ENCODE measurements at regions not wholly inside any gene's neighbourhood (a gene's known extent, or its start where the extent isn't known, plus 50 kb on each side); places are given as distances from the start of the nearest gene placed in this dataset.
"Not testable (repeated sequence)": the region's sequence is repeated elsewhere in the genome, so short reads cannot be mapped to it uniquely, and the experiment has no call there.

- FAIRE-seq = no peak
Observed at GRCh38 chr18:14221689-14222088, 89.5 kb upstream of the ZNF519 start.

DNA sequence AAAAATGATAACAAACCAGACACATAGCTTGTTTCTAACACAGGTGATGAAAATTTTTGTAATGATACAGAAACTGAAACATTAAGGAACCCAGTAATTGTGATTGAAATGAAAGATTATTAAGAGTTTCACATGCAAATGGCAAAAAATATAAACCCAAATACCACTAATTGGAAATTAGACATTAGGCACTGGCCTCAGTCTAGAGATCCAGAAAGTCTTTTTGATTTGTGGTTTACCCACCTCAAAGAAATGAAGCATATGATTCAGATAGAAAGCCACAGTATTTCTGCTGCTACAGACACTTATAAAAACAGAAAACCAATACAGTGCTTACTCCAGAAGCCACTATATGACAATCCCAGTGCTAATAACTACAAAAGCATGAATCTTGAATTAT lies 83.7 kb upstream of the ZNF519 start:
- H3K27ac ChIP-seq (ENCODE audit: insufficient read depth, low read depth, low read length); FAIRE-seq; H3K4me3 ChIP-seq (replicated peaks in 1 of 3; ENCODE audit: insufficient read depth in 1 of 3, low read depth in 1 of 3, low read length in 3 of 3); H3K9ac ChIP-seq (replicated peaks; ENCODE audit: extremely low read depth, insufficient read depth, low read length); H3K36me3 ChIP-seq (ENCODE audit: control insufficient read depth in 2 of 2, extremely low read depth in 1 of 2, insufficient read depth in 2 of 2, low read length in 2 of 2); H4K20me1 ChIP-seq (replicated peaks; ENCODE audit: control insufficient read depth, extremely low read depth, insufficient read depth, low read length); H3K4me2 ChIP-seq (ENCODE audit: insufficient read depth, low read length); H3K79me2 ChIP-seq (ENCODE audit: control insufficient read depth, insufficient read depth, low read length); H3K27me3 ChIP-seq (ENCODE audit: control insufficient read depth in 2 of 2, insufficient read depth in 2 of 2, low read length in 2 of 2); DNase-seq (ENCODE audit: low read depth, low spot score); BruUV-seq (replicated peaks); POLR2A ChIA-PET; H3K9me1 ChIP-seq (replicated peaks; ENCODE audit: control insufficient read depth, extremely low read depth, insufficient read depth, low read length); H2AFZ ChIP-seq (ENCODE audit: low read depth, low read length); CTCF ChIA-PET; intact Hi-C loops (cut with micrococcal nuclease); H3K9me3 ChIP-seq (replicated peaks; ENCODE audit: control insufficient read depth, insufficient read depth, low read length); H3K4me1 ChIP-seq (ENCODE audit: control insufficient read depth, extremely low read depth, insufficient read depth, low read length); dilution Hi-C loops (cut with MboI; ENCODE audit: extremely low pct_ligation_motif_present, low sequenced_read_pairs): not testable (repeated sequence)

More at GRCh38 chr18:14221689-14222088, 89.5 kb upstream of the ZNF519 start:
- H3K79me2 ChIP-seq (ENCODE audit: control insufficient read depth, insufficient read depth, low read length) = no peaks in the 10 kb centered on the region
- H4K20me1 ChIP-seq (replicated peaks; ENCODE audit: control insufficient read depth, extremely low read depth, insufficient read depth, low read length) = no peaks in the 10 kb centered on the region
- ChIA-PET POLR2A (no interaction called here), CTCF (no interaction called here)
- intact Hi-C loops (cut with micrococcal nuclease) (no loop called here), dilution Hi-C loops (cut with MboI; ENCODE audit: extremely low pct_ligation_motif_present, low sequenced_read_pairs) (no loop called here)
- H3K4me3 ChIP-seq (replicated peaks in 1 of 3; ENCODE audit: insufficient read depth in 1 of 3, low read depth in 1 of 3, low read length in 3 of 3) = no peak overlapping the region
- TF ChIP-seq EZH2 (IDR thresholded peaks at IDR 0.05; ENCODE audit: borderline replicate concordance, low read depth, low read length, severe bottlenecking) = no peak
- TF ChIP-seq, protein P1, sequence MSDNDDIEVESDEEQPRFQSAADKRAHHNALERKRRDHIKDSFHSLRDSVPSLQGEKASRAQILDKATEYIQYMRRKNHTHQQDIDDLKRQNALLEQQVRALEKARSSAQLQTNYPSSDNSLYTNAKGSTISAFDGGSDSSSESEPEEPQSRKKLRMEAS (IDR thresholded peaks at IDR 0.05; ENCODE audit: insufficient read depth, insufficient read length) = no peak
- TF ChIP-seq GATA2 (IDR thresholded peaks at IDR 0.05; ENCODE audit: insufficient read depth, insufficient read length, low read depth, low read length) = no peak
- TF ChIP-seq MYC (IDR thresholded peaks at IDR 0.05; ENCODE audit: low read depth, low read length) = no peak
- TF ChIP-seq POLR2A (IDR thresholded peaks at IDR 0.05; ENCODE audit: low read depth, low read length) = no peak
- no peak for TF ChIP-seq FOS (IDR thresholded peaks at IDR 0.05; ENCODE audit: borderline replicate concordance, insufficient read depth, low read length)
- no peak for TF ChIP-seq CTCF (IDR thresholded peaks at IDR 0.05; ENCODE audit: extremely low read depth in 1 of 2, insufficient read depth in 1 of 2, low read depth in 1 of 2, low read length in 2 of 2)
- TF ChIP-seq POLR2AphosphoS5 (IDR thresholded peaks at IDR 0.05; ENCODE audit: insufficient read depth, low read depth, low read length) = no peak
- TF ChIP-seq JUN (IDR thresholded peaks at IDR 0.05; ENCODE audit: borderline replicate concordance, insufficient read depth, insufficient read length, low read depth) = no peak
- H3K9ac ChIP-seq (replicated peaks; ENCODE audit: extremely low read depth, insufficient read depth, low read length) = no peak overlapping the region
- no peaks in the 10 kb centered on the region for H3K9me1 ChIP-seq (replicated peaks; ENCODE audit: control insufficient read depth, extremely low read depth, insufficient read depth, low read length)
- H3K4me1 ChIP-seq (ENCODE audit: control insufficient read depth, extremely low read depth, insufficient read depth, low read length) = no peaks in the 10 kb centered on the region
- no peaks in the 10 kb centered on the region for H3K36me3 ChIP-seq (ENCODE audit: control insufficient read depth in 2 of 2, extremely low read depth in 1 of 2, insufficient read depth in 2 of 2, low read length in 2 of 2)
- no peak overlapping the region for H3K27ac ChIP-seq (ENCODE audit: insufficient read depth, low read depth, low read length)
- DNase-seq (ENCODE audit: low read depth, low spot score) = no peak
- H3K27me3 ChIP-seq (ENCODE audit: control insufficient read depth in 2 of 2, insufficient read depth in 2 of 2, low read length in 2 of 2) = no peaks in the 10 kb centered on the region
- BruUV-seq (replicated peaks) = no TSS peak
- no peaks in the 10 kb centered on the region for H3K9me3 ChIP-seq (replicated peaks; ENCODE audit: control insufficient read depth, insufficient read depth, low read length)
- no peak overlapping the region for H2AFZ ChIP-seq (ENCODE audit: low read depth, low read length)
- no peak overlapping the region for H3K4me2 ChIP-seq (ENCODE audit: insufficient read depth, low read length)

GRCh38 chr18:14203424-14203823 lies 71.2 kb upstream of the ZNF519 start:
- intact Hi-C loops (cut with micrococcal nuclease); H3K4me1 ChIP-seq (ENCODE audit: control insufficient read depth, extremely low read depth, insufficient read depth, low read length); H3K4me3 ChIP-seq (replicated peaks in 1 of 3; ENCODE audit: insufficient read depth in 1 of 3, low read depth in 1 of 3, low read length in 3 of 3); dilution Hi-C loops (cut with MboI; ENCODE audit: extremely low pct_ligation_motif_present, low sequenced_read_pairs); FAIRE-seq; H3K79me2 ChIP-seq (ENCODE audit: control insufficient read depth, insufficient read depth, low read length); CTCF ChIA-PET; H3K4me2 ChIP-seq (ENCODE audit: insufficient read depth, low read length); H3K9me1 ChIP-seq (replicated peaks; ENCODE audit: control insufficient read depth, extremely low read depth, insufficient read depth, low read length); H3K27me3 ChIP-seq (ENCODE audit: control insufficient read depth in 2 of 2, insufficient read depth in 2 of 2, low read length in 2 of 2); POLR2A ChIA-PET; H4K20me1 ChIP-seq (replicated peaks; ENCODE audit: control insufficient read depth, extremely low read depth, insufficient read depth, low read length); H2AFZ ChIP-seq (ENCODE audit: low read depth, low read length); H3K9ac ChIP-seq (replicated peaks; ENCODE audit: extremely low read depth, insufficient read depth, low read length); BruUV-seq (replicated peaks); H3K27ac ChIP-seq (ENCODE audit: insufficient read depth, low read depth, low read length); DNase-seq (ENCODE audit: low read depth, low spot score); H3K9me3 ChIP-seq (replicated peaks; ENCODE audit: control insufficient read depth, insufficient read depth, low read length); H3K36me3 ChIP-seq (ENCODE audit: control insufficient read depth in 2 of 2, extremely low read depth in 1 of 2, insufficient read depth in 2 of 2, low read length in 2 of 2): not testable (repeated sequence)

Data from endothelial cell of umbilical vein (primary cell).